GM12873 (cell line): ENCODE measurements at regions not wholly inside any gene's neighbourhood (a gene's known extent, or its start where the extent isn't known, plus 50 kb on each side); places are given as distances from the start of the nearest gene placed in this dataset.

ENCODE experiments used
- TF ChIP-seq, protein P1 (sequence below): IDR thresholded peaks from 2 replicates; pipeline ENCODE4 v1.5.1; 2012; ENCODE audit warnings: low read depth, mild to moderate bottlenecking, moderate library complexity, low read length, control low read depth; ENCODE audit not compliant: insufficient read depth; ENCODE audit errors: missing control alignments

GRCh38 chr7:145817687-145818086, 298.9 kb upstream of the CNTNAP2 start:
- TF ChIP-seq, protein P1, sequence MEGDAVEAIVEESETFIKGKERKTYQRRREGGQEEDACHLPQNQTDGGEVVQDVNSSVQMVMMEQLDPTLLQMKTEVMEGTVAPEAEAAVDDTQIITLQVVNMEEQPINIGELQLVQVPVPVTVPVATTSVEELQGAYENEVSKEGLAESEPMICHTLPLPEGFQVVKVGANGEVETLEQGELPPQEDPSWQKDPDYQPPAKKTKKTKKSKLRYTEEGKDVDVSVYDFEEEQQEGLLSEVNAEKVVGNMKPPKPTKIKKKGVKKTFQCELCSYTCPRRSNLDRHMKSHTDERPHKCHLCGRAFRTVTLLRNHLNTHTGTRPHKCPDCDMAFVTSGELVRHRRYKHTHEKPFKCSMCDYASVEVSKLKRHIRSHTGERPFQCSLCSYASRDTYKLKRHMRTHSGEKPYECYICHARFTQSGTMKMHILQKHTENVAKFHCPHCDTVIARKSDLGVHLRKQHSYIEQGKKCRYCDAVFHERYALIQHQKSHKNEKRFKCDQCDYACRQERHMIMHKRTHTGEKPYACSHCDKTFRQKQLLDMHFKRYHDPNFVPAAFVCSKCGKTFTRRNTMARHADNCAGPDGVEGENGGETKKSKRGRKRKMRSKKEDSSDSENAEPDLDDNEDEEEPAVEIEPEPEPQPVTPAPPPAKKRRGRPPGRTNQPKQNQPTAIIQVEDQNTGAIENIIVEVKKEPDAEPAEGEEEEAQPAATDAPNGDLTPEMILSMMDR = no peak

DNA sequence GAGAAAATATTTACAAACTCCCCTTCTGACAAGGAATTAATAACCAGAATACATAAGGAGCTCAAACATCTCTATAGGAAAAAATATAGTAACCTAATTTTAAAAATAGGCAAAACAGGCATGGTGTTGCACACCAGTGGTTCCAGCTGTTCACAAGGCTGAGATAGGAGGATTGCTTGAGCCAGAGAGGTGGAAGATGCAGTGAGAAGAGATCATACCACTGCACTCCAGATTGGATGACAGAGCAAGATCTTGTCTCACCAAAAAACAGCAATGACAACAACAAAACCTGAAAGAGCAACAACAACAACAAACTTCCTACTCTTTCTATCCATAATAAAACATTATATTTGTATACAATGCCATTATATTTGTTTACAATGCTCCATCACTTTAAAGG, 304.4 kb upstream of the CNTNAP2 start:
- TF ChIP-seq, protein P1 = no peak

DNA sequence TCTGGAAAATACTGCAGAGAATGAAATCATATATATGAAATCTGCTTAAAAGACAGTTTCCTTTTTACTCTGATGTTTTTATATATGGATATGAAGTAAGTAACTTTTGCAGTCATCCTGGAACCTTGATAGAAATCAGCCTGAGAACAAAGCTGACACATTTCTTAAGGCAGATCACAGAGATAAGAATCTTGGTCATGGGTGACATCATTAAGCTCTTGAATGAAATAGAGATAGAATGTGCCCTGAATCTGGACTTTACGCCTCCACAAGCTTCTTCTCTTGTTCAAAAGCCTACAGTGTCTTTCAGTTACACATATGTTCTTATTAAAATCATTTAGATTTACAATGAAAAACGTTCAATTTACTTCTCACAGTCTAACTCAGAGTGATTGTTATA, 319.1 kb upstream of the CNTNAP2 start:
- TF ChIP-seq, protein P1 = no peak

DNA sequence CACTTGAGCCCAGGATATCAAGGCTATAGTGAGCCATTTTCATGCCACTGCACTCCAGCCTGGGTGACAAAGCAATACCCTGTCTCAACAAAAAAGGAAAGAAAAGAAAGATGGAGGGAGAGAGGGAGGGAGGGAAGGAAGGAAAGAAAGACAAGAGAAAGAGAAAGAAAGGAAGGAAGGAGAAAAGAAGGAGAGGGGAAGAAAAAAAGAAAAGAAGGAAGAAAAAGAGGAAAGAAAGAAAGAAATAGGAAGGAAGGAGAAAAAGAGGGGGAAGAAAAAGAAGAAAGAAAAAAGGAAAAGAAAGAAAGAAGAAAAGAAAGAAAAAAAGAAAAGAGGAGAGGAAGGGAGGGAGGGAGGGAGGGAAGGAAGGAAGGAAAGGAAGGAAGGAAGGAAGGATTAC, 321.5 kb upstream of the CNTNAP2 start:
- TF ChIP-seq, protein P1 = no peak

DNA sequence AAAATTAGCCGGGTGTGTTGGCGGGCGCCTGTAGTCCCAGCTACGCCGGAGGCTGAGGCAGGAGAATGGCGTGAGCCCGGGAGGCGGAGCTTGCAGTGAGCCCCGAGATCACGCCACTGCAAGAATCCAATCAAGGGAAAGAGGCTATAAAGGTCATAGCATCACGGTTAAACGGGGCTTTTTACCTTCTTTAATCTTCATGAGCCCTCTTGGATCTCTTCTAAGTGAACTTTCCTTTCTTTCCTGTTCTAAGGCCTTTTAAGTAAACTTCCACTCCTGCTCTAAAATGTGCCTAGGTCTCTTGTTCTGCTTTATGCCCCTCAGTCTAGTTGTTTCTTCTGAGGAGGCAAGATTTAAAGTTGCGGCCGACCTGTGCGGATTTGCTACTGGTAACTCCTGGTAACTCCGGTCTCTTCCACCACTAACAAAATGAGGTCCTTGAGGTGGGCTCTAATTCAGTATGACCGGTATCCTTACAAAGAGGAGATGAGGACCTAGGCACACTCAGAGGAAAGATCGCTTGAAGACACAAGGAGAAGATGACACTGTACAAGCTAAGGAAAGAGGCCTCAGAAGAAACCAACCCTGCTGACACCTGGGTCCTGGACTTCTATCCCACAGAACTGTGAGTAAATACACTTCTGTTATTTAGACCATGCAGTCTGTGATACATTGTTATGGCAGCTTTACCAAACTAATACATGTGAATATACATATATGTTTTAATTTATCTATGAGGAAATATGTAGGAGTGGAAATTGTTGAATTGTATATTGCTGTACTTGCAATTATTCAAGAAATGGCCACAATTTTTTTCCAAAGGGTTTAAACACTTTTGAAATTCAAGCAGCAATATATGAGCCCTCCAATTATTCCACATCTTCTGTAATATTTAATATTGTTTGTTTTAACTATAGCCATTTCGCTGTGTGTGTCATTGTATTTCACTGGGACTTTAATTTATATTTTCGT, 331.5 kb upstream of the CNTNAP2 start:
- TF ChIP-seq, protein P1 = no peak

DNA sequence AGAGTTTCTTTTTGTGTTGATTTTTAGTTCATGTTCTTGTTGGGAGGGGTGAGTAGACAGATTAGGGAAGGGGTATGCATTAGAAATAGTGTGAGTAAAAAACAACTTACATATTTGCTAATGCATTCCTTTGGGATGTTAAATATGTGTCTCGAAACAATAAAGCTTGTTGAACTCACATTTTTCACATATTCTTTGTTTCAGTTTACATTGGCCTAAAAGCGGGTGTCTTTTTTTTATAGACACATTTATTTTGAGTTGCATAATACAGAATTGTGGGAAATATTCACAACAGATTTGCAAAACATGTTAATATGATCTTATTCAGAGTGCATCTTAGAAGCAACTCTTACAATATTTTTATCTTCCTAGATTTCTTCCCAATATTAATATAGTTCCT, 337.5 kb upstream of the CNTNAP2 start:
- TF ChIP-seq, protein P1 = no peak

DNA sequence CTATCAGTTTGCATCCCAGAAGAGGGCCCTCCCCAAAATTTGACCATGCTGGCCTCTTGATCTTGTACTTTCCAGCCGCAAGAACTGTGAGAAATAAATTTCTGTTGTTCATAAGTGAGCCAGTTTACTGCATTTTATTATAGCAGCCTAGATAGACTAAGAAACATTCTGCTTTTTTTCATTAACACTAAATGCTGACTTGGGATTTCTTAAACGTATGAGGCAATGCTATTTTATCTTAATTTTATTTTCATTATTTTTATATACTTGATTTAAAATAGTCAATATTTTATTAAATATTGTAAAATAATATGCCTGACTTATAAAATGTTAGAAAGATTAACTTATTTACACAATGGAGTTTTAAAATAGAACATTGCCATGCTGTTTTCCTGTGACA, 341.8 kb upstream of the CNTNAP2 start:
- TF ChIP-seq, protein P1 = no peak
